ENCODE measurements at regions not wholly inside any gene's neighbourhood (a gene's known extent, or its start where the extent isn't known, plus 50 kb on each side); places are given as distances from the start of the nearest gene placed in this dataset.
"Not testable (repeated sequence)": the region's sequence is repeated elsewhere in the genome, so short reads cannot be mapped to it uniquely, and the experiment has no call there.

GRCh38 chr6:49142421-49143151 is 320.5 kb downstream of the MMUT start:
- no peaks in the 10 kb centered on the region for H3K36me3 Mint-ChIP-seq
- DNase-seq: no peak
- H3K27me3 ChIP-seq (ENCODE audit: insufficient read depth, low read length, poor library complexity, severe bottlenecking): no peaks in the 10 kb centered on the region
- H3K36me3 ChIP-seq (ENCODE audit: insufficient read depth, low read length): no peaks in the 10 kb centered on the region
- CTCF ChIA-PET: no interaction called here
- no peak overlapping the region for H3K4me3 ChIP-seq (ENCODE audit: low read length)
- no peaks in the 10 kb centered on the region for H3K27me3 Mint-ChIP-seq
- no peak overlapping the region for H3K4me3 Mint-ChIP-seq
- H3K27ac Mint-ChIP-seq: no peak overlapping the region
- no peaks in the 10 kb centered on the region for H3K4me1 ChIP-seq (ENCODE audit: insufficient read depth, low read length)
- POLR2A ChIA-PET: no interaction called here
- peaks cover 5 to 25% (median 10%) of the 10 kb centered on the region in 5 donors for H3K9me3 Mint-ChIP-seq
- H3K27ac ChIP-seq (ENCODE audit: low read depth, low read length): no peak overlapping the region
- H3K9me3 ChIP-seq (ENCODE audit: low read length): no peaks in the 10 kb centered on the region
- H3K4me1 Mint-ChIP-seq: no peaks in the 10 kb centered on the region

- H3K27me3 Mint-ChIP-seq: no peaks in the 10 kb centered on the region
- H3K9me3 Mint-ChIP-seq: peaks cover 2 to 27% (median 7%) of the 10 kb centered on the region in 5 donors
- no peaks in the 10 kb centered on the region for H3K4me1 Mint-ChIP-seq
- H3K27ac Mint-ChIP-seq: no peak overlapping the region
- no peaks in the 10 kb centered on the region for H3K36me3 ChIP-seq (ENCODE audit: insufficient read depth, low read length)
- no peak overlapping the region for H3K4me3 Mint-ChIP-seq
- ChIA-PET CTCF (no interaction called here), POLR2A (no interaction called here)
- H3K27ac ChIP-seq (ENCODE audit: low read depth, low read length): no peak overlapping the region
- no peak for DNase-seq
- H3K36me3 Mint-ChIP-seq: no peaks in the 10 kb centered on the region
- H3K4me1 ChIP-seq (ENCODE audit: insufficient read depth, low read length): no peaks in the 10 kb centered on the region
- H3K4me3 ChIP-seq (ENCODE audit: low read length): no peak overlapping the region
- H3K27me3 ChIP-seq (ENCODE audit: insufficient read depth, low read length, poor library complexity, severe bottlenecking): no peaks in the 10 kb centered on the region
- H3K9me3 ChIP-seq (ENCODE audit: low read length): no peaks in the 10 kb centered on the region
Observed at GRCh38 chr6:49121970-49122369, 341.1 kb downstream of the MMUT start.

- no peak overlapping the region for H3K4me3 Mint-ChIP-seq
- H3K9me3 Mint-ChIP-seq: peaks cover 0 to 24% (median 5%) of the 10 kb centered on the region in 5 donors
- no peaks in the 10 kb centered on the region for H3K27me3 ChIP-seq (ENCODE audit: insufficient read depth, low read length, poor library complexity, severe bottlenecking)
- no peaks in the 10 kb centered on the region for H3K4me1 ChIP-seq (ENCODE audit: insufficient read depth, low read length)
- H3K36me3 Mint-ChIP-seq: no peaks in the 10 kb centered on the region
- ChIA-PET CTCF (no interaction called here), POLR2A (no interaction called here)
- H3K9me3 ChIP-seq (ENCODE audit: low read length): no peaks in the 10 kb centered on the region
- H3K4me1 Mint-ChIP-seq: no peaks in the 10 kb centered on the region
- H3K36me3 ChIP-seq (ENCODE audit: insufficient read depth, low read length): no peaks in the 10 kb centered on the region
- no peaks in the 10 kb centered on the region for H3K27me3 Mint-ChIP-seq
- H3K4me3 ChIP-seq (ENCODE audit: low read length): no peak overlapping the region
- DNase-seq: no peak
- H3K27ac ChIP-seq (ENCODE audit: low read depth, low read length): no peak overlapping the region
- H3K27ac Mint-ChIP-seq: no peak overlapping the region
Observed at GRCh38 chr6:49118478-49118877, 344.6 kb downstream of the MMUT start.

- H3K27me3 ChIP-seq (ENCODE audit: insufficient read depth, low read length, poor library complexity, severe bottlenecking): no peaks in the 10 kb centered on the region
- Mint-ChIP-seq H3K27ac (no peak overlapping the region), H3K4me1 (no peaks in the 10 kb centered on the region), H3K36me3 (no peaks in the 10 kb centered on the region), H3K9me3 (peaks cover 2 to 17% (median 8%) of the 10 kb centered on the region in 5 donors), H3K27me3 (no peaks in the 10 kb centered on the region), H3K4me3 (no peak overlapping the region)
- ChIA-PET POLR2A (no interaction called here), CTCF (no interaction called here)
- no peaks in the 10 kb centered on the region for H3K4me1 ChIP-seq (ENCODE audit: insufficient read depth, low read length)
- H3K36me3 ChIP-seq (ENCODE audit: insufficient read depth, low read length): no peaks in the 10 kb centered on the region
- H3K9me3 ChIP-seq (ENCODE audit: low read length): no peaks in the 10 kb centered on the region
- DNase-seq: no peak
- no peak overlapping the region for H3K27ac ChIP-seq (ENCODE audit: low read depth, low read length)
- no peak overlapping the region for H3K4me3 ChIP-seq (ENCODE audit: low read length)
Observed at GRCh38 chr6:49110916-49111315, 352.1 kb downstream of the MMUT start.

GRCh38 chr6:49097664-49098063 is 365.4 kb downstream of the MMUT start:
- H3K9me3 ChIP-seq (ENCODE audit: low read length); H3K4me1 Mint-ChIP-seq; H3K4me1 ChIP-seq (ENCODE audit: insufficient read depth, low read length); H3K27me3 ChIP-seq (ENCODE audit: insufficient read depth, low read length, poor library complexity, severe bottlenecking); H3K4me3 ChIP-seq (ENCODE audit: low read length); H3K36me3 ChIP-seq (ENCODE audit: insufficient read depth, low read length); H3K36me3 Mint-ChIP-seq; H3K27ac ChIP-seq (ENCODE audit: low read depth, low read length); H3K27me3 Mint-ChIP-seq; H3K4me3 Mint-ChIP-seq; H3K27ac Mint-ChIP-seq; CTCF ChIA-PET; POLR2A ChIA-PET; DNase-seq: not testable (repeated sequence)
- peaks cover under 1 to 12% (median 4%) of the 10 kb centered on the region in 5 donors for H3K9me3 Mint-ChIP-seq

GRCh38 chr6:49097116-49097515 is 365.9 kb downstream of the MMUT start:
- Histone ChIP-seq H3K27ac (ENCODE audit: low read depth, low read length) (no peak overlapping the region), H3K36me3 (ENCODE audit: insufficient read depth, low read length) (no peaks in the 10 kb centered on the region), H3K4me3 (ENCODE audit: low read length) (no peak overlapping the region), H3K9me3 (ENCODE audit: low read length) (no peaks in the 10 kb centered on the region), H3K27me3 (ENCODE audit: insufficient read depth, low read length, poor library complexity, severe bottlenecking) (no peaks in the 10 kb centered on the region), H3K4me1 (ENCODE audit: insufficient read depth, low read length) (no peaks in the 10 kb centered on the region)
- Mint-ChIP-seq H3K27ac (no peak overlapping the region), H3K9me3 (peaks cover 4 to 12% (median 6%) of the 10 kb centered on the region in 5 donors), H3K27me3 (peaks cover 0 to 1% of the 10 kb centered on the region in 2 donors), H3K4me3 (no peak overlapping the region), H3K36me3 (no peaks in the 10 kb centered on the region), H3K4me1 (no peaks in the 10 kb centered on the region)
- DNase-seq: no peak
- POLR2A ChIA-PET: no interaction called here
- CTCF ChIA-PET: no interaction called here

- no peak overlapping the region for H3K4me3 Mint-ChIP-seq
- H3K4me1 ChIP-seq (ENCODE audit: insufficient read depth, low read length): no peaks in the 10 kb centered on the region
- ChIA-PET CTCF (no interaction called here), POLR2A (no interaction called here)
- peaks cover 0 to 3% (median 0%) of the 10 kb centered on the region in 3 donors for H3K36me3 Mint-ChIP-seq
- no peaks in the 10 kb centered on the region for H3K27me3 ChIP-seq (ENCODE audit: insufficient read depth, low read length, poor library complexity, severe bottlenecking)
- no peaks in the 10 kb centered on the region for H3K4me1 Mint-ChIP-seq
- H3K9me3 Mint-ChIP-seq: peaks cover 0 to 22% (median 6%) of the 10 kb centered on the region in 5 donors
- DNase-seq: no peak
- no peak overlapping the region for H3K27ac ChIP-seq (ENCODE audit: low read depth, low read length)
- H3K4me3 ChIP-seq (ENCODE audit: low read length): no peak overlapping the region
- H3K9me3 ChIP-seq (ENCODE audit: low read length): no peaks in the 10 kb centered on the region
- H3K36me3 ChIP-seq (ENCODE audit: insufficient read depth, low read length): no peaks in the 10 kb centered on the region
- H3K27me3 Mint-ChIP-seq: no peaks in the 10 kb centered on the region
- no peak overlapping the region for H3K27ac Mint-ChIP-seq
Observed at GRCh38 chr6:49088631-49089030, 374.4 kb downstream of the MMUT start.

- Mint-ChIP-seq H3K9me3 (peaks cover 2 to 22% (median 8%) of the 10 kb centered on the region in 5 donors), H3K36me3 (peaks cover 0 to 3% (median 0%) of the 10 kb centered on the region in 3 donors), H3K4me1 (no peaks in the 10 kb centered on the region), H3K27me3 (peaks cover 0 to 1% of the 10 kb centered on the region in 2 donors), H3K4me3 (no peak overlapping the region), H3K27ac (no peak overlapping the region)
- POLR2A ChIA-PET: no interaction called here
- Histone ChIP-seq H3K36me3 (ENCODE audit: insufficient read depth, low read length) (no peaks in the 10 kb centered on the region), H3K27me3 (ENCODE audit: insufficient read depth, low read length, poor library complexity, severe bottlenecking) (no peaks in the 10 kb centered on the region), H3K4me3 (ENCODE audit: low read length) (no peak overlapping the region), H3K4me1 (ENCODE audit: insufficient read depth, low read length) (no peaks in the 10 kb centered on the region), H3K9me3 (ENCODE audit: low read length) (no peaks in the 10 kb centered on the region), H3K27ac (ENCODE audit: low read depth, low read length) (no peak overlapping the region)
- CTCF ChIA-PET: no interaction called here
- DNase-seq: no peak
Observed at GRCh38 chr6:49087369-49087768, 375.7 kb downstream of the MMUT start.

Measured in CD8-positive, alpha-beta memory T cell (primary cell).